ENCODE measurements at regions not wholly inside any gene's neighbourhood (a gene's known extent, or its start where the extent isn't known, plus 50 kb on each side); places are given as distances from the start of the nearest gene placed in this dataset.

DNA sequence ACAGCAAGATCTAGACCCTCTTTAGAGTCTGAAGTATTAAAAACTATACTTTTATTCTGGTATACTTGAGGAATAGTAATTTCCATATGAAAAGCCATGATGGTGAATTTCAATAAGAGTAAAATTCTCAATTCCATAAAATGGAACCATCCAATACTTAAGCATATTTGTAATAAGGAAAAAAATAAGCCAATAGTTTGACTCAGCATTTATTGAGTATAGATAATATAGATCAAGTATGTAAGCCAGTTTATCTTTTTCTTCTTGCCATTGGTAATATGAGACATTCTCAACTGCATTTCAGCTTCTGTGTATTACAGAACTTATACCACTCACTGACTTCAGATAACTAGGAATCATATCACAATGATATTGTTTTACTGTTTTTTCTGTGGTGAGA, 361.0 kb downstream of the SLCO4C1 start:
- Histone ChIP-seq H3K79me2 (ENCODE audit: low read length) (no peaks in the 10 kb centered on the region), H3K4me2 (ENCODE audit: low read depth, low read length) (no peak overlapping the region), H3K9ac (ENCODE audit: low read length) (no peak overlapping the region), H2AFZ (ENCODE audit: low read length) (no peak overlapping the region), H3F3A (ENCODE audit: insufficient read depth, low read length) (no peaks in the 10 kb centered on the region), H3K4me3 (ENCODE audit: low read length) (no peak overlapping the region), H3K27ac (ENCODE audit: low read length) (no peak overlapping the region), H3K4me1 (ENCODE audit: low read length) (no peaks in the 10 kb centered on the region), H3K9me3 (replicated peaks; ENCODE audit: insufficient read depth, low read length) (no peaks in the 10 kb centered on the region), H4K20me1 (ENCODE audit: insufficient read depth, low read length) (no peaks in the 10 kb centered on the region), H3K36me3 (replicated peaks; ENCODE audit: insufficient read depth, low read length) (no peaks in the 10 kb centered on the region), H3K27me3 (replicated peaks; ENCODE audit: insufficient read depth, low read length) (no peaks in the 10 kb centered on the region), H3K9me2 (replicated peaks; ENCODE audit: insufficient read depth, low read length) (no peaks in the 10 kb centered on the region)
- TF ChIP-seq EZH2phosphoT487 (IDR thresholded peaks at IDR 0.05; ENCODE audit: low read length) = no peak
- no peak for TF ChIP-seq EZH2 (optimal IDR thresholded peaks at IDR 0.05; ENCODE audit: low read depth, low read length)
- TF ChIP-seq, protein P1, sequence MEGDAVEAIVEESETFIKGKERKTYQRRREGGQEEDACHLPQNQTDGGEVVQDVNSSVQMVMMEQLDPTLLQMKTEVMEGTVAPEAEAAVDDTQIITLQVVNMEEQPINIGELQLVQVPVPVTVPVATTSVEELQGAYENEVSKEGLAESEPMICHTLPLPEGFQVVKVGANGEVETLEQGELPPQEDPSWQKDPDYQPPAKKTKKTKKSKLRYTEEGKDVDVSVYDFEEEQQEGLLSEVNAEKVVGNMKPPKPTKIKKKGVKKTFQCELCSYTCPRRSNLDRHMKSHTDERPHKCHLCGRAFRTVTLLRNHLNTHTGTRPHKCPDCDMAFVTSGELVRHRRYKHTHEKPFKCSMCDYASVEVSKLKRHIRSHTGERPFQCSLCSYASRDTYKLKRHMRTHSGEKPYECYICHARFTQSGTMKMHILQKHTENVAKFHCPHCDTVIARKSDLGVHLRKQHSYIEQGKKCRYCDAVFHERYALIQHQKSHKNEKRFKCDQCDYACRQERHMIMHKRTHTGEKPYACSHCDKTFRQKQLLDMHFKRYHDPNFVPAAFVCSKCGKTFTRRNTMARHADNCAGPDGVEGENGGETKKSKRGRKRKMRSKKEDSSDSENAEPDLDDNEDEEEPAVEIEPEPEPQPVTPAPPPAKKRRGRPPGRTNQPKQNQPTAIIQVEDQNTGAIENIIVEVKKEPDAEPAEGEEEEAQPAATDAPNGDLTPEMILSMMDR (IDR thresholded peaks at IDR 0.05; ENCODE audit: low read length) = no peak
- DNase-seq = no peak

DNA sequence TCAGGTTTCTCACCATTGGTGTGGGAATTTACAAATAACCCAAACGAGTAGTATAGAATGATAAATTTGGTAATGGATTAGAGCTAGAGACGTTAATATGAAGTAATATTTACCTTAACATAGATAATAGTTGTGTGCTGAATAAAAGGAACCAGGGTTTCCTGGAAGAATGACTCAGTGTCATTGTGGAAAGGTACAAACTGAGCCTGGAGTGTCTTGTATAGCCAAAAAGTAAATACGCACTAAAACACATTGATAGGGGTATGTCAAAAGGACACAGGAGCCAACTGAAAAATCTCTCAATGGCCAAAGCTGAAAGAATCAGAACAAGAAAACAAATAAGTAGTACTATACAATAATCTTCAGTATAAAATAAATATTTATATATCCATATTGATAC, 363.5 kb downstream of the SLCO4C1 start:
- Histone ChIP-seq H3K79me2 (ENCODE audit: low read length) (no peaks in the 10 kb centered on the region), H3K4me2 (ENCODE audit: low read depth, low read length) (no peak overlapping the region), H3K4me1 (ENCODE audit: low read length) (no peaks in the 10 kb centered on the region), H2AFZ (ENCODE audit: low read length) (no peak overlapping the region), H4K20me1 (ENCODE audit: insufficient read depth, low read length) (no peaks in the 10 kb centered on the region), H3K4me3 (ENCODE audit: low read length) (no peak overlapping the region), H3K9me2 (replicated peaks; ENCODE audit: insufficient read depth, low read length) (no peaks in the 10 kb centered on the region), H3K27ac (ENCODE audit: low read length) (no peak overlapping the region), H3K27me3 (replicated peaks; ENCODE audit: insufficient read depth, low read length) (no peaks in the 10 kb centered on the region), H3F3A (ENCODE audit: insufficient read depth, low read length) (no peaks in the 10 kb centered on the region), H3K9me3 (replicated peaks; ENCODE audit: insufficient read depth, low read length) (no peaks in the 10 kb centered on the region), H3K36me3 (replicated peaks; ENCODE audit: insufficient read depth, low read length) (no peaks in the 10 kb centered on the region), H3K9ac (ENCODE audit: low read length) (no peak overlapping the region)
- DNase-seq = no peak
- TF ChIP-seq EZH2phosphoT487 (IDR thresholded peaks at IDR 0.05; ENCODE audit: low read length) (no peak), EZH2 (optimal IDR thresholded peaks at IDR 0.05; ENCODE audit: low read depth, low read length) (no peak)
- TF ChIP-seq, protein P1 (IDR thresholded peaks at IDR 0.05; ENCODE audit: low read length) = no peak

DNA sequence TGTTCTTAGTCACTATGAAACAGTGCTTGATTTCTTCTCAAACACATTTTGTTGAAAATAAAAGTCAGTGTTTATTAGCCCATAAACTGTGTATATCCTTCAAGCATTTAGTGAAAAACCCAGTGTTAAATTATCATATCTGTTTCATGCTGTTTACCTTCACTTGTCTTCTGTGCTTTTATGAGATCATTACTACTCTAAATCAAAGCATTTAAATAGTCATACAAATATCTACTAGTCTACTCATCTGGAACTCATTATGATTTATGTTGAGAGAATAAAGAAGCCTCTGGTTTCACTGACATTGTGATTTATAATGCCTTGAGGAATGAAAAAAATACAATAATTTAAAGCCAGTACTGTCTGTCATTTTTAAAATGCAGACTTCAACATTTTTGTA, 366.5 kb downstream of the SLCO4C1 start:
- DNase-seq = no peak
- no peaks in the 10 kb centered on the region for H3K27me3 ChIP-seq (replicated peaks; ENCODE audit: insufficient read depth, low read length)
- no peaks in the 10 kb centered on the region for H3K9me2 ChIP-seq (replicated peaks; ENCODE audit: insufficient read depth, low read length)
- TF ChIP-seq EZH2 (optimal IDR thresholded peaks at IDR 0.05; ENCODE audit: low read depth, low read length) (no peak), EZH2phosphoT487 (IDR thresholded peaks at IDR 0.05; ENCODE audit: low read length) (no peak)
- TF ChIP-seq, protein P1 (IDR thresholded peaks at IDR 0.05; ENCODE audit: low read length) = no peak
- no peak overlapping the region for H3K27ac ChIP-seq (ENCODE audit: low read length)
- no peaks in the 10 kb centered on the region for H3K79me2 ChIP-seq (ENCODE audit: low read length)
- H3K4me2 ChIP-seq (ENCODE audit: low read depth, low read length) = no peak overlapping the region
- no peak overlapping the region for H3K4me3 ChIP-seq (ENCODE audit: low read length)
- no peaks in the 10 kb centered on the region for H3K36me3 ChIP-seq (replicated peaks; ENCODE audit: insufficient read depth, low read length)
- no peaks in the 10 kb centered on the region for H3K9me3 ChIP-seq (replicated peaks; ENCODE audit: insufficient read depth, low read length)
- no peak overlapping the region for H2AFZ ChIP-seq (ENCODE audit: low read length)
- no peaks in the 10 kb centered on the region for H4K20me1 ChIP-seq (ENCODE audit: insufficient read depth, low read length)
- H3F3A ChIP-seq (ENCODE audit: insufficient read depth, low read length) = no peaks in the 10 kb centered on the region
- H3K4me1 ChIP-seq (ENCODE audit: low read length) = no peaks in the 10 kb centered on the region
- no peak overlapping the region for H3K9ac ChIP-seq (ENCODE audit: low read length)
